ENCODE measurements at regions not wholly inside any gene's neighbourhood (a gene's known extent, or its start where the extent isn't known, plus 50 kb on each side); places are given as distances from the start of the nearest gene placed in this dataset.

GRCh38 chr18:43181711-43182110, 66.2 kb upstream of the RIT2 start:
- Mint-ChIP-seq H3K4me3 (no peak overlapping the region), H3K36me3 (no peaks in the 10 kb centered on the region), H3K27ac (no peak overlapping the region), H3K4me1 (peaks cover 6% of the 10 kb centered on the region; the same call in 1 of the 2 replicates), H3K9me3 (peaks cover 4% of the 10 kb centered on the region; the same call in 1 of the 2 replicates), H3K27me3 (ENCODE audit: low read depth) (no peaks in the 10 kb centered on the region)
- ChIA-PET CTCF (no interaction called here), POLR2A (no interaction called here)
- no peak for TF ChIP-seq NR3C1 (CRISPR knock-in tag; conservative IDR thresholded peaks at IDR 0.05; ENCODE audit: low read depth)
- TF ChIP-seq ATF1 (CRISPR knock-in tag; IDR thresholded peaks at IDR 0.05): no peak
- no peak for TF ChIP-seq TEAD1 (CRISPR knock-in tag; IDR thresholded peaks at IDR 0.05)
- TF ChIP-seq AR (CRISPR knock-in tag; IDR thresholded peaks at IDR 0.05): no peak
- TF ChIP-seq SOX15 (CRISPR knock-in tag; IDR thresholded peaks at IDR 0.05): no peak
- TF ChIP-seq E2F1 (CRISPR knock-in tag; IDR thresholded peaks at IDR 0.05): no peak
- TF ChIP-seq ZBTB43 (CRISPR knock-in tag; IDR thresholded peaks at IDR 0.05): no peak
- no peak for TF ChIP-seq ZNF281 (CRISPR knock-in tag; IDR thresholded peaks at IDR 0.05)
- TF ChIP-seq FOXJ3 (CRISPR knock-in tag; IDR thresholded peaks at IDR 0.05; ENCODE audit: borderline replicate concordance): no peak
- no peak for TF ChIP-seq CDX4 (CRISPR knock-in tag; IDR thresholded peaks at IDR 0.05; ENCODE audit: borderline replicate concordance)
- ATAC-seq (no peak), DNase-seq (ENCODE audit: low spot score) (no peak)

GRCh38 chr18:43180814-43181213, 65.3 kb upstream of the RIT2 start:
- POLR2A ChIA-PET: no interaction called here
- no peaks in the 10 kb centered on the region for H3K36me3 Mint-ChIP-seq
- ATAC-seq (no peak), DNase-seq (ENCODE audit: low spot score) (no peak)
- CTCF ChIA-PET: no interaction called here
- H3K4me3 Mint-ChIP-seq: no peak overlapping the region
- TF ChIP-seq MYBL2 (CRISPR knock-in tag; IDR thresholded peaks at IDR 0.05) (no peak), HMGA2 (CRISPR knock-in tag; IDR thresholded peaks at IDR 0.05) (no peak), PREB (CRISPR knock-in tag; IDR thresholded peaks at IDR 0.05; ENCODE audit: borderline replicate concordance) (no peak)
- H3K27me3 Mint-ChIP-seq (ENCODE audit: low read depth): no peaks in the 10 kb centered on the region
- H3K27ac Mint-ChIP-seq: no peak overlapping the region
- peaks cover 5% of the 10 kb centered on the region; the same call in 1 of the 2 replicates for H3K4me1 Mint-ChIP-seq
- H3K9me3 Mint-ChIP-seq: peaks cover 6% of the 10 kb centered on the region; the same call in 1 of the 2 replicates

Data from WTC11 (cell line).